GM10266 (cell line): ENCODE measurements at regions not wholly inside any gene's neighbourhood (a gene's known extent, or its start where the extent isn't known, plus 50 kb on each side); places are given as distances from the start of the nearest gene placed in this dataset.
"Not testable (repeated sequence)": the region's sequence is repeated elsewhere in the genome, so short reads cannot be mapped to it uniquely, and the experiment has no call there.

Experiments
- DNase-seq: peaks from one replicate; pipeline ENCODE4 v3.0.0; 2012; ENCODE audit errors: extremely low spot score
- CTCF ChIP-seq: IDR thresholded peaks from 2 replicates; pipeline ENCODE4 v1.5.1; 2012; ENCODE audit warnings: mild to moderate bottlenecking, low read depth; ENCODE audit not compliant: control insufficient read depth, insufficient read depth; ENCODE audit errors: missing control alignments

- DNase-seq, result no peak
- TF ChIP-seq CTCF, result no peak
Observed at GRCh38 chr4:111960241-111960667, 185.0 kb upstream of the FAM241A start.

GRCh38 chr4:111961026-111961425 is 184.2 kb upstream of the FAM241A start:
- not testable (repeated sequence) for DNase-seq

- no peak for TF ChIP-seq CTCF
- no peak for DNase-seq
Observed at GRCh38 chr4:111961809-111962208, 183.4 kb upstream of the FAM241A start.

- TF ChIP-seq CTCF, result no peak
- no peak for DNase-seq
Observed at GRCh38 chr4:111963158-111963700, 182.0 kb upstream of the FAM241A start.

- no peak for TF ChIP-seq CTCF
- no peak for DNase-seq
Observed at GRCh38 chr4:111977419-111977965, 167.8 kb upstream of the FAM241A start.

- no peak for DNase-seq
- TF ChIP-seq CTCF, result no peak
Observed at GRCh38 chr4:111979921-111980320, 165.3 kb upstream of the FAM241A start.

- DNase-seq, result no peak
- TF ChIP-seq CTCF, result no peak
Observed at GRCh38 chr4:111982089-111982488, 163.2 kb upstream of the FAM241A start.
